ENCODE measurements at regions not wholly inside any gene's neighbourhood (a gene's known extent, or its start where the extent isn't known, plus 50 kb on each side); places are given as distances from the start of the nearest gene placed in this dataset.

GRCh38 chr20:60510356-60510755, 552.1 kb downstream of the CDH26 start:
- DNase-seq (ENCODE audit: low spot score) = no peak

DNA sequence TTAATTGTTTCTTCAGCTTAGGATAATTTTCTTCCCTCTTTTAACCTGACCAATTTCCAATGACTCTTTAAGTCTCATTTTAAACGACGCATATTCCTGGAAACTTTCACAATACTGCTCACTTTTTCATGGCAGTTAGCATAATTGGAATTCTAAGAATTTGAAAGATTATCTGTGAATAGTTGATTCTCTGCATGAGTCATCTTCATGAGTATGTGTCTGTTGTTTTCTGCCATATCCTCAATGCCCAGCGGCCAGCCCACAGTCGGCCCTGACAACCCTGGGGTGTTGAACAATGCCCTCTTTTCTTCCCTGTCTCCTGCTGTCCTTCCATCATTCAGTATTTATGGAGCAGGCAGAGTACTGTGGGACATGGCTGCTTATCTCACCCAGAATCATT, 554.2 kb downstream of the CDH26 start:
- no peak for DNase-seq (ENCODE audit: low spot score)

- no peak for DNase-seq (ENCODE audit: low spot score)
Observed at GRCh38 chr20:60513141-60513540, 554.9 kb downstream of the CDH26 start.

DNA sequence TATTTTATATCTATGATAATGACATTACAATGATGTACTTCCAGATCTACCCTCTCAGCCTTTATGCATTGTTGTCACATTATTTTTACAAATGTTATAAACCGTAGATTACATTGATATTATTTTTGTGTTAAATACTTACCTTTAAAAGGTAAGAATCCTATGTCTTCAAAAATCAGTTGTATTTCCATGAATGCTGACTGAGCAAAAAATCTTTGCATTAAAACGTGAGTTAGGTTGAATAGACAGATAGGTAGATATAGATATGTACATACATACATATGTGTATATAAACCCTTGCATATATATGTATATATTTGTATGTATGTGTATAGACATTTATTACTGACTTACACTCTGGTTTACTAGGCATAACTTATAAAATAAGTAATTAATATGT, 558.2 kb downstream of the CDH26 start:
- no peak for DNase-seq (ENCODE audit: low spot score)

- DNase-seq (ENCODE audit: low spot score) = no peak
Observed at GRCh38 chr20:60518022-60518421, 559.8 kb downstream of the CDH26 start.

GRCh38 chr20:60525397-60525796, 567.2 kb downstream of the CDH26 start:
- DNase-seq (ENCODE audit: low spot score) = no peak

DNA sequence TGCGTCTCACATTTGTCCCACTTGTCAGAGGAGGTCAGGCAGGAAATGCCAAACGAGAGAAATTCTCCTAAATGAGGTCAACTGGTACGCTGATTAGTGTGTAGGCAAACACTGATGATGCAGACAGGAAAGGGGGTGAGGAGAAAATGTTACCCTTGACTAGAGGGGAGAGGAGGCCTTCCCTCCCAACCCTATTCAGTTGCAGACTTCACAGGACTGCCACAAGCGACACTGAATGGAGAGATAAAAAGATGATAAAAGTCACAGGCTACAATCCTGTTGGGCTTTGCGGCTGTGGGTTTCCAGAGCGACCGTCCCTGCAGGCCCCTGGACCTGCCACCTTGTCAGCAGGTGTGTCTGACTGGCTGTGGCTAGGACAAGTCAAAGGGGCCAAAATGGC, 569.4 kb downstream of the CDH26 start:
- DNase-seq (ENCODE audit: low spot score) = no peak

DNA sequence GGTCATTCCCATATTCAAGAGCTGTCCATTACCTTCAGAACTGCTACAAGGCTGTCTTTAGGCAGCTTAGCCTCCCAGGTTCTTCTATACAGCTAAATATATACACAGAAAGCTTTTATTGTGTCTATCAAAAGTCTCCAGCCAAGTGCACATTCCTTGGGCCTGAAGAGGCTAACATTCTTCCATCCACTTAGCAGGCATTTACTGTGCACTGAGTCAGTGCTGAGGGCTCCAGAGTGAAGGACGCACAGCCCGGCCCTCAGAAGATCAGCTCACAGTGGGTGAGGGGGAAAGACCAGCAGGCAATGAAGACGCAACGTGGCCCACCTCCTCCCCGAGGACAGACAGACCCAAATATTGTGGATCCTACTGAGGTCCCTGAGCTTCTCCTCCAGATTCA, 569.9 kb downstream of the CDH26 start:
- no peak for DNase-seq (ENCODE audit: low spot score)

DNA sequence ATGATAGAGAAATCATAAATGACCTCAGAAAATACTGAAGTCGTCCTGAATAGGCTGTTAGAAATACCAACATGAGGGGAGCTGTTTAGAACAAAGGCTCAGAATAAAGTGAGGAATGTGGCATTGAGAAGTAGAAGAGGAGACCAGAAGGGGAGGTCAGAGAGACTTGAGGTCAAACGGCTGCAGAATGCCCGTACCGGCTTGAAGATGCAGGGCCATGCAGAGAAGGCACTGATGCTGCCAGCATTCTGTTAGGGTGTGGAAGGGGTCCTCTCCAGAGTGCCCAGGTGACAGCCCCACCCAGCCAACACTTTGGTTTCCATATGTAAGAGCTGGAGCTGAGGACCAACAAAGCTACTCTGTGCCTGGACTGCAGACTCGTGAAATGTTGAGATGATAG, 570.9 kb downstream of the CDH26 start:
- DNase-seq (ENCODE audit: low spot score) = no peak

GRCh38 chr20:60535211-60535610, 577.0 kb downstream of the CDH26 start:
- no peak for DNase-seq (ENCODE audit: low spot score)

- no peak for DNase-seq (ENCODE audit: low spot score)
Observed at GRCh38 chr20:60540591-60540990, 582.4 kb downstream of the CDH26 start.

DNA sequence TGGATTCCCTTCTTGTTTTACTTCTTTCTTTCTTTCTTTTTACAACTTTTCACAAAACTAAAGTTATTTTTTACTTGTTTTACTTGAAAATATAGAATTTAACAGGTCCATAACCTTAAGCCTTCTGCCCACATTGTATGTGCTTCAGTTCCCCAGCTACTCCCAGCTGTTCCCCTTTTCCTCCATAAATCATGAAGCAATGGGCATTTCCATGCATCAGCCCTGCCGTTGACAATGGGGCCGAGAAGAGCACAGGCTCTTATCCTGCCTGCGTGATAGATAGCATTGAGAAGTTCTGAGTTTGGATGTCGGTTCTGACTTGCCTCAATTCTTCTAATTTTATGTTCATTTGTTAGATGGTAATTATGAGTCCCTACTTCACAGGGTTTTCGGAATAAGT, 583.8 kb downstream of the CDH26 start:
- DNase-seq (ENCODE audit: low spot score) = no peak

- DNase-seq (ENCODE audit: low spot score) = no peak
Observed at GRCh38 chr20:60543598-60543997, 585.4 kb downstream of the CDH26 start.

GRCh38 chr20:60553095-60553494, 594.9 kb downstream of the CDH26 start:
- no peak for DNase-seq (ENCODE audit: low spot score)

GRCh38 chr20:60558486-60558885, 600.3 kb downstream of the CDH26 start:
- no peak for DNase-seq (ENCODE audit: low spot score)

DNA sequence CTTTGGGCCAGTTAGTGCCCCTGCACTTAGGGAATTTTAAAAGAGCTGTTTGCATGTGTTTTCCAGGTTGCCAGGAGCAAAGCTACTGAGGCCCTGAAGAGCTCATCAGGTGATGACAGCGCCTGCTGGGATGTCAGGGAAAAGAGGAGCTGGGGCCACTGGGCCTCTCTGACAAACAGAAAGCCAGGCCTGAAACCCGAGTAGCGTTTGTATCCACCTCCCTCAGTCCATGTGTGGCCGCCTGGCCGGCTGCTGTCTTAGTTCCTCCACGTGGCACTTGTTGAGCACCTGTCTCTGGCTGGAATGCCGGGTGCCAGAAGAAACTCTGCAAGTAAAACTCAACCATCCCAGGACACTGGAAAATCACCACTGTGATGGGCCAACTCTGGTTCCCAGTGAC, 601.2 kb downstream of the CDH26 start:
- no peak for DNase-seq (ENCODE audit: low spot score)

DNA sequence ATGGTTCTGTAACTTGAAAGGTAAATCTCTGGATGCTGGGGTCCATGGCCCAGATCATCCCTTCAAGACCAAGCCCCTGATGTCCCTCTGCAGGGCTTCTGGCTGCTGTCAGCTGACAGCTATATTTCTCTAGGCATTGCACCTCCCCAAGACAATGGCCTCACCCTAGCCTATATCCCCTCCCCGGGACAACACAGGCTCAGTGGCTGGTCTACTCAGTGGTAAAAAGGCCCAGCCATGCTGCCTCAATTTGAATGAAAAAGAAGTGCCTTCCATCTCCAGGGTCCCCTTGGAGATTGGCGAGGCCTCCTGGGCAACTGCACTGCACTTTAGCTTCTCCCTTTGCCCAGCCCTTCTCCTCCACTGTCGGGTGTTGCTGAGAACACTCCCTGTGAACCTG, 602.8 kb downstream of the CDH26 start:
- DNase-seq (ENCODE audit: low spot score) = no peak

GRCh38 chr20:60565083-60565482, 606.9 kb downstream of the CDH26 start:
- DNase-seq (ENCODE audit: low spot score) = no peak

DNA sequence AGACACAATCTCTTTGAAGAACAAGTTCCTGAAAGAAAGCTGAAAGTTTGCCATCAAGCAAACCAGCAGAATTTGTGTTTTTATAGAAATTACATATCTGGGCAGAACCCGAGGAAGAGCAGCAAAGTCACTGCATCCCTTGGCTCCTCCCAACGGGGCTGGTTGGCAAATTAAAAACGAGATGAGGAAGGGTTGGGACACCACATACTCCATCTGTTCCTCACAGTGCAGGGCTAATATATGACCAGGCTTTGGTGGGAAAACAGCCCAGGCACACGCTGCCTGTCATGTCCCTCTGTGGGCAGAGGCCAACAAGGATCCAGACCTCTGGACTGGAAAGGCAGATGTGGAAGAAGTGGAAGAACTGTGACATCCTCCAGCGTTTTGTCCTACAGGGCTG, 607.3 kb downstream of the CDH26 start:
- DNase-seq (ENCODE audit: low spot score) = no peak

- DNase-seq (ENCODE audit: low spot score) = no peak
Observed at GRCh38 chr20:60569116-60569515, 610.9 kb downstream of the CDH26 start.

- no peak for DNase-seq (ENCODE audit: low spot score)
Observed at GRCh38 chr20:60570481-60571277, 612.5 kb downstream of the CDH26 start.

- no peak for DNase-seq (ENCODE audit: low spot score)
Observed at GRCh38 chr20:60573003-60573680, 614.9 kb downstream of the CDH26 start.

DNA sequence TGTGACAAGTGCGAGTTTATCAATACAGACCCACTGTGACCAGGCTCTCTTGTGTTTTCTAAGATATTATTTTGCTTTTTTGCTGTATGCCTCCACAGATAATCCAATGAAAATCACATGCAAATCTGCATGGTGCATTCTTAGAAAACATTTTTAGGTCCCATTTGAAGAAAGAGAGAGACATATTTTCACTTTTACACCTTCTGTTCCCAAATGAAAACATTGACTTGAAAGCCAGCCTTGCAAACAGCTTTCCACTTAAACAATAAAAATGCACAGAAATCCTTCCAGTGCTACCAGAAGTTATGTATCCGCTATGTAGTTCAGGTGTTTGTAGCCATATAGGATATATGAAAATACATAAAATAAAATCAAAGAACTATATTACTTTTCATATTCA, 618.0 kb downstream of the CDH26 start:
- DNase-seq (ENCODE audit: low spot score) = no peak
